A549 (cell line): ENCODE measurements at regions not wholly inside any gene's neighbourhood (a gene's known extent, or its start where the extent isn't known, plus 50 kb on each side); places are given as distances from the start of the nearest gene placed in this dataset.

ENCODE experiments used
- ATAC-seq, 2 experiments: fragments of 200-7000 bp in 1 of 2; fragments of >200 bp in 1 of 2; cut with Nextera tagmentation in 1 of 2; cut with Tn5 transposase in 1 of 2; 3 replicates each; pipeline versions ENCODE4 v1.8.0 to v1.9.1; 2018 to 2020; ENCODE audit warnings: mild to moderate bottlenecking in 1 of 2, moderate library complexity in 1 of 2
- CTCF ChIA-PET: fragments of 300-600 bp; sonication (Branson Sonifier 250); formaldehyde crosslinking; extraction: SDS; loops from one replicate; lab custom pipeline; 2021; ENCODE audit warnings: antibody characterized with exemption, inconsistent platforms; lab: Yijun Ruan, JAX
- POLR2A ChIA-PET: fragments of 350-600 bp; formaldehyde crosslinking; extraction: SDS; loops from one replicate; lab custom pipeline; 2021; ENCODE audit warnings: antibody characterized with exemption, inconsistent platforms; lab: Yijun Ruan, JAX
- DNase-seq, 2 experiments: peaks; one replicate each; pipeline versions ENCODE4 v3.0.0 to v3.0.0-alpha.2; 2011 to 2016; ENCODE audit warnings: low read depth in 1 of 2, low spot score in 1 of 2
- FAIRE-seq: peaks from 2 replicates; lab custom pipeline; 2011; peaks lifted over from hg19 to GRCh38; lab: Jason Lieb, UNC
- H3K27ac ChIP-seq, 2 experiments: fragments of >200 bp; sonication (Bioruptor Twin); formaldehyde crosslinking; 3 replicates each; pipeline ENCODE4 v1.5.1; 2016 to 2017
- H3K4me1 ChIP-seq: fragments of >200 bp; sonication (Bioruptor Twin); formaldehyde crosslinking; 3 replicates; pipeline ENCODE4 v1.6.1; 2016
- H3K4me2 ChIP-seq: fragments of >200 bp; sonication (Bioruptor Twin); formaldehyde crosslinking; 3 replicates; pipeline ENCODE4 v1.6.1; 2016
- H3K4me3 ChIP-seq: fragments of >200 bp; sonication (Bioruptor Twin); formaldehyde crosslinking; 3 replicates; pipeline ENCODE4 v1.5.1; 2016
- H3K9me3 ChIP-seq: fragments of >200 bp; sonication (Bioruptor Twin); formaldehyde crosslinking; 3 replicates; pipeline ENCODE4 v1.6.1; 2016
- CBX8 ChIP-seq: fragments of 200-600 bp; sonication (generic); IDR thresholded peaks from 2 replicates; pipeline ENCODE4 v1.6.1; 2016
- CHD2 ChIP-seq: fragments of 150-350 bp; IDR thresholded peaks from 2 replicates; pipeline ENCODE4 v1.6.1; 2014; ENCODE audit warnings: low read length; ENCODE audit not compliant: partially characterized antibody
- CHD4 ChIP-seq: fragments of 200-600 bp; sonication (generic); IDR thresholded peaks from 2 replicates; pipeline ENCODE4 v1.6.1; 2016; ENCODE audit warnings: antibody characterized with exemption, mild to moderate bottlenecking, borderline replicate concordance
- EP300 ChIP-seq, 2 experiments: fragments of >200 bp; sonication (Bioruptor Twin); formaldehyde crosslinking; IDR thresholded peaks; 2 replicates in 1 of 2; 3 replicates in 1 of 2; pipeline ENCODE4 v1.6.1; 2016 to 2017
- FOSB ChIP-seq: fragments of 250-450 bp; sonication (Bioruptor Pico); IDR thresholded peaks from 2 replicates; pipeline ENCODE4 v1.5.0; 2020; ENCODE audit warnings: mild to moderate bottlenecking, moderate library complexity
- FOXS1 ChIP-seq: fragments of 250-450 bp; sonication (Bioruptor Pico); IDR thresholded peaks from 2 replicates; pipeline ENCODE4 v1.5.0; 2020; ENCODE audit warnings: mild to moderate bottlenecking, moderate library complexity
- HEYL ChIP-seq: fragments of 250-450 bp; sonication (Bioruptor Pico); IDR thresholded peaks from 2 replicates; pipeline ENCODE4 v1.8.0; 2021; ENCODE audit warnings: mild to moderate bottlenecking, moderate library complexity
- HOXB5 ChIP-seq: fragments of 250-450 bp; sonication (Bioruptor Pico); IDR thresholded peaks from 2 replicates; pipeline ENCODE4 v1.5.0; 2020; ENCODE audit warnings: mild to moderate bottlenecking, moderate library complexity
- JUN ChIP-seq, 2 experiments: fragments of >200 bp; sonication (Bioruptor Twin); formaldehyde crosslinking; IDR thresholded peaks; 2 replicates in 1 of 2; 3 replicates in 1 of 2; pipeline ENCODE4 v1.6.1; 2016 to 2017
- MAFK ChIP-seq: fragments of 450-650 bp; IDR thresholded peaks from 2 replicates; pipeline ENCODE4 v1.6.1; 2014; ENCODE audit not compliant: partially characterized antibody
- NPAS2 ChIP-seq: fragments of 250-450 bp; sonication (Bioruptor Pico); IDR thresholded peaks from 2 replicates; pipeline ENCODE4 v1.8.0; 2022; ENCODE audit warnings: mild to moderate bottlenecking, moderate library complexity, borderline replicate concordance
- PBX3 ChIP-seq: IDR thresholded peaks from 2 replicates; pipeline ENCODE4 v1.6.1; 2012
- PHF8 ChIP-seq: fragments of 200-600 bp; sonication (generic); IDR thresholded peaks from 2 replicates; pipeline ENCODE4 v1.6.1; 2016; ENCODE audit warnings: low read depth, mild to moderate bottlenecking, antibody characterized with exemption, moderate library complexity, borderline replicate concordance
- RARB ChIP-seq: fragments of 250-450 bp; sonication (Bioruptor Pico); IDR thresholded peaks from 2 replicates; pipeline ENCODE4 v1.8.0; 2021; ENCODE audit warnings: mild to moderate bottlenecking, moderate library complexity
- RFX5 ChIP-seq: fragments of 450-650 bp; IDR thresholded peaks from 2 replicates; pipeline ENCODE4 v1.7.1; 2014; ENCODE audit warnings: antibody characterized with exemption, mild to moderate bottlenecking, moderate library complexity
- TP53 ChIP-seq: fragments of 250-450 bp; sonication (Bioruptor Pico); IDR thresholded peaks from 2 replicates; pipeline ENCODE4 v1.5.0; 2021; ENCODE audit warnings: mild to moderate bottlenecking, moderate library complexity
- USF2 ChIP-seq: fragments of 450-650 bp; IDR thresholded peaks from 2 replicates; pipeline ENCODE4 v1.6.1; 2014; ENCODE audit warnings: antibody characterized with exemption
- ZC3H11A ChIP-seq: fragments of 450-650 bp; IDR thresholded peaks from 2 replicates; pipeline ENCODE4 v1.6.1; 2014; ENCODE audit warnings: antibody characterized with exemption, mild to moderate bottlenecking
- ZFP36 ChIP-seq: fragments of 450-650 bp; IDR thresholded peaks from 2 replicates; pipeline ENCODE4 v1.6.1; 2014; ENCODE audit warnings: borderline replicate concordance; ENCODE audit not compliant: partially characterized antibody
- ZSCAN20 ChIP-seq: fragments of 250-450 bp; sonication (Bioruptor Pico); IDR thresholded peaks from 2 replicates; pipeline ENCODE4 v1.8.0; 2022; ENCODE audit warnings: mild to moderate bottlenecking, moderate library complexity
- WGBS: methylation state at CpG from one replicate; pipeline ENCODE4 v1.1.6; 2017; ENCODE audit errors: missing lambda C conversion rate; 5-methylcytosine and 5-hydroxymethylcytosine counted together
- TF ChIP-seq, protein P1 (sequence below): fragments of 150-350 bp; IDR thresholded peaks from 2 replicates; pipeline ENCODE4 v1.6.1; 2014; ENCODE audit warnings: low read depth, mild to moderate bottlenecking, low read length
- TF ChIP-seq, protein P2 (sequence below): fragments of >200 bp; sonication (Bioruptor Twin); formaldehyde crosslinking; IDR thresholded peaks from 2 replicates; pipeline ENCODE4 v1.6.1; 2016

GRCh38 chr4:23483320-23483960, 406.4 kb downstream of the PPARGC1A start:
- FAIRE-seq, result no peak
- H3K4me2 ChIP-seq, result no peak overlapping the region
- no peak for DNase-seq
- H3K27ac ChIP-seq, result no peak overlapping the region
- POLR2A ChIA-PET, result no interaction called here
- CTCF ChIA-PET, result no interaction called here
- TF ChIP-seq EP300 (IDR thresholded peaks at IDR 0.05), result no peak
- TF ChIP-seq JUN (IDR thresholded peaks at IDR 0.05), result no peak
- TF ChIP-seq, protein P1, sequence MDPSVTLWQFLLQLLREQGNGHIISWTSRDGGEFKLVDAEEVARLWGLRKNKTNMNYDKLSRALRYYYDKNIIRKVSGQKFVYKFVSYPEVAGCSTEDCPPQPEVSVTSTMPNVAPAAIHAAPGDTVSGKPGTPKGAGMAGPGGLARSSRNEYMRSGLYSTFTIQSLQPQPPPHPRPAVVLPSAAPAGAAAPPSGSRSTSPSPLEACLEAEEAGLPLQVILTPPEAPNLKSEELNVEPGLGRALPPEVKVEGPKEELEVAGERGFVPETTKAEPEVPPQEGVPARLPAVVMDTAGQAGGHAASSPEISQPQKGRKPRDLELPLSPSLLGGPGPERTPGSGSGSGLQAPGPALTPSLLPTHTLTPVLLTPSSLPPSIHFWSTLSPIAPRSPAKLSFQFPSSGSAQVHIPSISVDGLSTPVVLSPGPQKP, result no peak
- no peak for TF ChIP-seq NPAS2 (CRISPR knock-in tag)
- TF ChIP-seq HOXB5 (CRISPR knock-in tag), result no peak
- TF ChIP-seq TP53 (CRISPR knock-in tag), result no peak
- no peak for TF ChIP-seq CHD2
- TF ChIP-seq MAFK, result no peak
- TF ChIP-seq CBX8, result no peak
- TF ChIP-seq RFX5, result no peak
- no peak for TF ChIP-seq ZSCAN20 (CRISPR knock-in tag)
- TF ChIP-seq USF2, result no peak
- TF ChIP-seq, all 56 proteins: peak for 0
- WGBS, result 0% methylated on average over 4 of the region's 5 CpGs
- H3K4me1 ChIP-seq, result no peaks in the 10 kb centered on the region
- no peak overlapping the region for H3K4me3 ChIP-seq
- no peaks in the 10 kb centered on the region for H3K9me3 ChIP-seq
- no peak for ATAC-seq

DNA sequence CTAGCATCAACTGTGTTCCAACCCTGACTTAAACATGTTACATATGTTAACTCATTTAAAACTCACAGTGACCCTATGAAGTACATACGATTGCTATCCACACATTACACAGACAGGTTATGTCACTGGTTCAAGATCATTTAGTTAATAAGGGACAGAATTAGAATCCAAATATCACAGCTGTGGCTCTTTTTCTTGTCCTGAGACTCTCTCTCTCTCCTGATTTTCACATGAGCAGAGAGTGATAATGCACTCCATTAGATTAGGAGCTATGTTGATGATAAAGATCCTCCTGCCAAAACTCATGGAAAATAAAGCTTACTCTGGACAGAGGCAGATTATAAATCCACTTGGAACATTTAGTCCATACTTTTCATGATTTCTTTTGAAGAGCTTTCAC, 408.3 kb downstream of the PPARGC1A start:
- H3K4me3 ChIP-seq, result no peak overlapping the region
- no peaks in the 10 kb centered on the region for H3K4me1 ChIP-seq
- ATAC-seq (no peak), DNase-seq (no peak), FAIRE-seq (no peak)
- H3K9me3 ChIP-seq, result no peaks in the 10 kb centered on the region
- POLR2A ChIA-PET, result no interaction called here
- TF ChIP-seq, protein P2, sequence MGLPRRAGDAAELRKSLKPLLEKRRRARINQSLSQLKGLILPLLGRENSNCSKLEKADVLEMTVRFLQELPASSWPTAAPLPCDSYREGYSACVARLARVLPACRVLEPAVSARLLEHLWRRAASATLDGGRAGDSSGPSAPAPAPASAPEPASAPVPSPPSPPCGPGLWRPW, result no peak
- TF ChIP-seq PHF8 (no peak), MAFK (no peak), ZFP36 (no peak)
- TF ChIP-seq, all 56 proteins: peak for 0
- WGBS, result 26% methylated on average over 1 of the region's 1 CpG
- CTCF ChIA-PET, result no interaction called here
- H3K4me2 ChIP-seq, result no peak overlapping the region
- no peak overlapping the region for H3K27ac ChIP-seq

GRCh38 chr4:23477905-23478304, 411.9 kb downstream of the PPARGC1A start:
- Histone ChIP-seq H3K4me1 (no peaks in the 10 kb centered on the region), H3K27ac (no peak overlapping the region), H3K9me3 (no peaks in the 10 kb centered on the region), H3K4me3 (no peak overlapping the region), H3K4me2 (no peak overlapping the region)
- ChIA-PET CTCF (no interaction called here), POLR2A (no interaction called here)
- TF ChIP-seq HEYL (CRISPR knock-in tag) (no peak), RARB (CRISPR knock-in tag) (no peak), CHD4 (no peak), HOXB5 (CRISPR knock-in tag) (no peak), PBX3 (no peak), FOXS1 (no peak), FOSB (CRISPR knock-in tag) (no peak), ZC3H11A (no peak), CHD2 (no peak)
- TF ChIP-seq, protein P2, result no peak
- no peak for ATAC-seq
- FAIRE-seq, result no peak
- DNase-seq, result no peak
